ENCODE measurements at regions not wholly inside any gene's neighbourhood (a gene's known extent, or its start where the extent isn't known, plus 50 kb on each side); places are given as distances from the start of the nearest gene placed in this dataset.

- no peak for DNase-seq
These were observed 183.8 kb upstream of the TBX20 start for GRCh38 chr7:35437619-35438275.

GRCh38 chr7:35436452-35436851 is 182.6 kb upstream of the TBX20 start:
- DNase-seq = no peak

DNA sequence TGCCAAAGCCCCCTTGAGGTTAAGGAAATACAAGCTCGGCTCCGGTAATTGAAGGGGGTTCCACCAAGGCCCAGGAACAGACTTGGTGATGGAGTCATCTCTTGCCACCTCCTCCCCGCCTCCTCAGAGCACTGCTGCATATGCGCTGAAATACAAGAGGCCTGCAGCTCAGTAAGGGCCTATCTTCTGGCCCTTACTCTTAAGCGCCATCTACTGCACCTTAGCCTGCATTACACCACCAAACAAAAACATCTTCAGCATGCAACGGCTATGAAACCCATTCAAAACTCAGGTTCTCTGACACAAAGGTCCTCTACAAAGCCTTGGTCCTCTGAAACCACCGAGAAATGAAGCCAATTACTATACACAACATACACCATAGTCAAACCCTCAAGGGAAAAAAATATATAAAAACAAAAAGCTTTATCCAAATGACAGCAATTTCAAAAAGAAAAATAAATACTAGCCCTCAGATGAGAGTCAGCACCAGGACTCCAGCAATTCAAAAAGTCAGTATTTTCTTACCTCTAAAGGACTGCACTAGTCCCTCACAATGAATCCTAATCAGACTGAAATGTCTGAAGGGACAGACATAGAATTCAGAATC is 176.8 kb upstream of the TBX20 start:
- DNase-seq = peak; percentile 29

GRCh38 chr7:35424869-35425495 is 171.1 kb upstream of the TBX20 start:
- DNase-seq = peak; percentile 55

GRCh38 chr7:35424440-35424839 is 170.5 kb upstream of the TBX20 start:
- DNase-seq = no peak

- DNase-seq = no peak
These were observed 168.8 kb upstream of the TBX20 start for GRCh38 chr7:35422715-35423114.

DNA sequence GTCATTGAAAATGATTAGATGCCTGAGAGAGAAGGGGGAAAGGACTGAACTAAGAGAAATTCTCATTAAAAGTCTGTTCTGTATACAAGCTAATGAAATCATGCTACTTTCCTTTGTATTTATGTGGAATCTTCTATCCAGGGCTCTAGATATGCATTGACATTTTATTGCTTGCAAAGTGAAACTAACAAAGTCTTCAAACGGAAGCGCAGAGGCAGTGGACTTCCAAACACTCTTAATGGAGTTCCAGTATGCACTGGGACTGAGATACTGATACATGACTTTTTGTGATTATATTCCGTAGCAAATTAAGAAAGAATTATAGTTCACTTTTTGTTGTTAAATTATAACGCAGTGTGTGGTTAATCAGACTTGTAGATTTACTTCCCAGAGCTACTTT is 166.8 kb upstream of the TBX20 start:
- no peak for DNase-seq

DNA sequence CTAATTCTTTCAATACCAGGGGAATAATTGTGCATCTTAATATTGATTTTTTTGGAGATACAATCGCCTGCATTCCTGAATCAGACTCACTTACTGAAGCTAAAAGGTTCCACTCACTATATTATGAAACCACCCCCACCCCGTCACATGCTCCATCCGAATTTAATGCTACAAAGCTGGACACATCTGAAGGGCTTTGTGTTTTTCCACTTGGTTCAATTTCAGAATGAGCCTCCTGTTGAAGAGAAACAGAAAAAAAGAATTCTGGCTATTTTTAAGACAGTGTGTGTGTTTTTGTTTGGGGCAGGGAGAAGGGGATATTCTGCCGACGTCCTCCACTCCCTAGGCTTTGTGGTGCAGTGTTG is 165.5 kb upstream of the TBX20 start:
- DNase-seq = no peak

- DNase-seq = no peak
These were observed 165.0 kb upstream of the TBX20 start for GRCh38 chr7:35418716-35419390.

DNA sequence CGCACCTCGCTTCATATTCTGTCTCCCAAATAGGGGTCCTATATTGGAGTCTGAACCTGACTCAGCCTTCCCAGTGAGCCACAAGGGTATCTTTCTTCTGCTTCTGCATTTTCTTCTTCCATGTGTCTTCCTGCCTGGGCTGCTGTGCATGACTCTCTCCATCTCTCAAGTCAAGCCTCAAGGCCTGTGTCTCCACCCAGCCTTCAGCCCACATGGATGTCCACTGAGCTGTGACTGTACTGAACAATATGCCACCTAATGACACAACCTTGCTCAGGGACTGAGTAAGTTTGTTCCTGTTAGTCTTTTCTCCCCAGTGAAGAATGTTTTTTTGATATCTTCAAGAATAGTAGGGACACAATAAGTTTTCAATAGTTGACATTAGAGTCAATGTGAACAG is 162.7 kb upstream of the TBX20 start:
- DNase-seq = no peak

DNA sequence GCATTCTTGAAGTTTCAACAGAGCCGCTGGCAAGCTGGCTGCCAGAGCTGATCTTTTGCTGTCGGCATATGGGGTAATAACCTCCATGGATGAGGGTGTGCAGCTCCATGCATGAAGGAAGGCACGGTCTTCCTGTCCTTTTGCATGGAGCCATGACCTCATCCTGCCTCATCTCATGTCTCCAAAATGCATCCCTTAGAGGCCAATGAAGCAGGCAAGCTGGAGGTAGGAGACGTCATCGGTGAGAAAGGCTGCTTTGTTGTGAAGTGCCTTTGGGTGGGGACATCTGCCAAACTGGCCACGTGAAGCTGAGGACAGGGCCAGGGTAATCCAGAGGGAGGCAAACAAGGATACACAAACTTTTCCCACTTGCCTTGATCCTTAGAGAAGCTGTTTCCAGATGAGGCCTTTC is 161.5 kb upstream of the TBX20 start:
- DNase-seq = no peak

DNA sequence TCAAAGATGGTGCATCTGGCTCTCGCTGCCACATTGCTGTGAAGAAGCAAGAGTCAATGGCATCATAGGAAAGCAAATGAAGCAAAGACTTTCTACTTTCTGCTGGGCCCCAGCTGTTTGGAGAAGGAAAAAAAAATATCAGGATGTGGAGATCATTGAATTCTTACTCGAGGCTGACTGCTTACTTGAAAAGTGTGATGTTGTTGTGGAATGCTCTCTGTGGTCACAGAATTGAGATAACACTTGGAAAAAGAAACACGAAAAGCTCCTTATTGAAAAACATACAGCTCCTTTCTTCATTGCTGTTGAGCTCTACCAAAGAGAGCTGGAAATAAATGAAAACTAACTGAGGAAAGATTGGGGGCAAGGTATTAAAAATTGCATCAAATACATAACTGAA is 157.4 kb upstream of the TBX20 start:
- DNase-seq = no peak

GRCh38 chr7:35405461-35405860 is 151.6 kb upstream of the TBX20 start:
- no peak for DNase-seq

DNA sequence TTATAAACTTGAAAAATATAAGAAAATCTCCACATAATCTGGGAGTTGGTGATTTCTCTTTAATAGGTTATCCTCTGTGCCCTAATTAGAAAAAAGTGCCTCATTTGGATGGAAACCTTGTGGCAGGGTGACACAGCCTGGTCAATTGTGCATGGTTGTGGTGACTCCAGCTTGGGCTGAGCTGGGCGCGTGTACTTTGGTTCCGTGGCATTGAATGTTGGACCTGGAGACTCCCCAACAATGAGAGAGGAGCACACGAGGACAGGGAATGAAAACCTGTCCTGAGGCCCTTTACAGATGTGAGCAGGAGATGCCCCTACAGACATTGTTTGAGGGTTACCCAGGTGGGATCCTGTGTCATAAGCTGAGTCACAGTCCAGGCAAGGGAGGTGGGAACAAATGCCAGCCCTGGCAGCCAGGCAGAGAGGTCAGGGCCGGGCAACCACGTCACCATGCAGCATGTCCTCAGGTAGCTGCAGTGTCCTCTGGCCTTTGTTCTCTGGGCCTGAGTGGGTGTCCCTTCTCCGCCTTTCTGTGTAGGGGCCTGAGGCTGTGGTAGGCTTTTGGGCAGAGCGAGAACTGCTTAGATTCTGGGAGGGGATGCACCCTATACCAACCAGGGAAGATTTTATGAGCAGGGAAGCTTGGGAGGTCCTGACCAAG is 147.4 kb upstream of the TBX20 start:
- no peak for DNase-seq

- no peak for DNase-seq
These were observed 145.9 kb upstream of the TBX20 start for GRCh38 chr7:35399840-35400239.

DNA sequence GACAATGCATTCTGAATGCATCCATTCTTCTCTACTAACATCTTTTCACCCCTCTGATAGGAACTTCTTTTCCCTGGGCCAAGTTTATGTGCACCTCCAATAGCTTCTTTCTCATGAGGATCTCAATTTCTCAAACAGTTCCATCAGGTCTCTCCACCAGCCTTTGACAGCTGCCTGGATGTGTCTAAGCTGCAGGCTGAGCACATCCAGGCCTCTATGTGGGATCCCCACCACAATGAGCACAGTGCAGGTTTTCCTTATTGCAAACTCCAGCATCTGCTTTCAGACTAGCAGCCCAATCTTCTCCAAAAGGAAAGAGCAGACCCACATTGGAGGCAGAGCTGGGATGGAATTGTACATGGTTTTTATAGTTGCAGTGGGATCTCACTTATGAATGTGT is 145.3 kb upstream of the TBX20 start:
- no peak for DNase-seq

GRCh38 chr7:35398518-35398917 is 144.6 kb upstream of the TBX20 start:
- no peak for DNase-seq

- DNase-seq = no peak
These were observed 136.2 kb upstream of the TBX20 start for GRCh38 chr7:35390146-35390545.

DNA sequence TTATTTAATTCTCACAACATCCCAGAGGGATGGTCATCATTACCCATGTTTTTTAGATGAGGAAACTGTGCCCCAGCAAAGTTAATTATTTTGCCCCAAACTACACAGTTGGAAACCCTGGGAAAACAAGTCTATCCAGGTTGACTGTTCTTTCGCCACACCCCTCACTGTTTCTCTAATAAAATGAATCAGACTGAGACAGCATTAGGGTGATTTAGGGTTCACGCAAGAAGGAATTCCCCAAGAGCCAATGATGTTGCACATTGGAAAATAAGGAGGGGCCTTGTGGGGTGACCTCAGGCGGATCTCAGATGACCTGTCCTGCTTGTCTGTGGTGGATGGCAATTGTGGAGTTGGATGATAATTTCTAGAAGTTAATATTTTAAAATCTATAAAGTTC is 135.7 kb upstream of the TBX20 start:
- DNase-seq = no peak

GRCh38 chr7:35386816-35387706 is 133.2 kb upstream of the TBX20 start:
- no peak for DNase-seq

DNA sequence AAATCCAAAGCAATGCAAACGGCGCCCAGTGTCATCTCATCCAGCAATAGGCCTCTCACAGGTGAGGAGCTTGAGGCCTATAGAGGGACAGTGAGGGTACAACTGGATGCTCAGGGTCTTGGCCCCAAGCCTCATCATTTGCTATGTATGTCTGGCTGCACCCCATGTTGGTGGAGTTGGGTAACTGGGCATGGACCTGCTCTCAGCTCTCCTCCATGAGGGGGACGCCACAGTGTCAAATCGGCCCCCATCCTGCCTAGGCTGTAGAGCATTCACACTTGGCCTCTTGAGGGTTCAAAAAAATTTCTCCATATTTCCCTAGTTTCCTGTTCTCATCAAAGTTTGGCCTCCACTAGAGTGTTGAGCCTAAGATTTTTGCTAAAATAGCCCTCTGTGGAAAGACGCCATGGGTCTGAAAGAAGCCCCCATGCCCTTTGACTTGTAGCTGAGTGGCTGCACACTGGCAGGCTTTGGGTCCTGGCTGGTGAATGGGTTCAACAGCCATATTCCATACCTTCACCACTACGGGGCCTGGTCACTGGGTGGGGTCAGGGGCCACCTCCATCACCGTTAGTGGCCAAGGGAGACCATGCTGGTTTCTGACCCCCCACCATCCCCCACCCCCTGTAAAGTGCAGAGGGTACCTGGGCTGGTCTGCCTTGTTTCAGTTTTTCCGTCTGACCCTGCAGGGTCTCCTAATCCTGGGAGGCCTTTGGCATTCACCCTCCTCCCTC is 132.3 kb upstream of the TBX20 start:
- no peak for DNase-seq
